ENCODE measurements at regions not wholly inside any gene's neighbourhood (a gene's known extent, or its start where the extent isn't known, plus 50 kb on each side); places are given as distances from the start of the nearest gene placed in this dataset.

GRCh38 chr5:166509085-166509484 is 1782.4 kb upstream of the WWC1 start:
- H3K4me3 ChIP-seq (ENCODE audit: insufficient read depth, low read length): no peak overlapping the region
- no peaks in the 10 kb centered on the region for H3K4me1 ChIP-seq (ENCODE audit: insufficient read depth, low read length)
- H3K36me3 ChIP-seq (ENCODE audit: insufficient read depth, low read length): no peaks in the 10 kb centered on the region
- H3K9me3 ChIP-seq (ENCODE audit: low read depth, low read length): no peaks in the 10 kb centered on the region
- H2AFZ ChIP-seq (ENCODE audit: low read length): no peak overlapping the region
- H3K27ac ChIP-seq (ENCODE audit: low read depth, low read length): no peak overlapping the region
- H4K20me1 ChIP-seq (ENCODE audit: insufficient read depth, low read length): no peaks in the 10 kb centered on the region
- H3K79me2 ChIP-seq (ENCODE audit: insufficient read depth, low read length): no peaks in the 10 kb centered on the region
- H3K27me3 ChIP-seq (ENCODE audit: insufficient read depth, low read length): no peaks in the 10 kb centered on the region
- no peak for TF ChIP-seq CTCF (IDR thresholded peaks at IDR 0.05; ENCODE audit: extremely low read depth, low read depth, low read length)
- no peak for DNase-seq (ENCODE audit: insufficient read length, low spot score, missing footprints)
- no peak overlapping the region for H3K4me2 ChIP-seq (ENCODE audit: insufficient read depth, low read length)

- Histone ChIP-seq H3K36me3 (ENCODE audit: insufficient read depth, low read length) (no peaks in the 10 kb centered on the region), H3K79me2 (ENCODE audit: insufficient read depth, low read length) (no peaks in the 10 kb centered on the region), H3K4me1 (ENCODE audit: insufficient read depth, low read length) (no peaks in the 10 kb centered on the region), H3K4me2 (ENCODE audit: insufficient read depth, low read length) (no peak overlapping the region), H3K27me3 (ENCODE audit: insufficient read depth, low read length) (no peaks in the 10 kb centered on the region), H2AFZ (ENCODE audit: low read length) (no peak overlapping the region), H4K20me1 (ENCODE audit: insufficient read depth, low read length) (no peaks in the 10 kb centered on the region), H3K4me3 (ENCODE audit: insufficient read depth, low read length) (no peak overlapping the region), H3K9me3 (ENCODE audit: low read depth, low read length) (no peaks in the 10 kb centered on the region), H3K27ac (ENCODE audit: low read depth, low read length) (no peak overlapping the region)
- no peak for TF ChIP-seq CTCF (IDR thresholded peaks at IDR 0.05; ENCODE audit: extremely low read depth, low read depth, low read length)
- DNase-seq (ENCODE audit: insufficient read length, low spot score, missing footprints): no peak
Observed at GRCh38 chr5:166517976-166518375, 1773.5 kb upstream of the WWC1 start.

GRCh38 chr5:166523206-166523605 is 1768.2 kb upstream of the WWC1 start:
- no peak for DNase-seq (ENCODE audit: insufficient read length, low spot score, missing footprints)
- H4K20me1 ChIP-seq (ENCODE audit: insufficient read depth, low read length): no peaks in the 10 kb centered on the region
- H2AFZ ChIP-seq (ENCODE audit: low read length): no peak overlapping the region
- no peaks in the 10 kb centered on the region for H3K36me3 ChIP-seq (ENCODE audit: insufficient read depth, low read length)
- H3K9me3 ChIP-seq (ENCODE audit: low read depth, low read length): no peaks in the 10 kb centered on the region
- H3K4me3 ChIP-seq (ENCODE audit: insufficient read depth, low read length): no peak overlapping the region
- no peaks in the 10 kb centered on the region for H3K4me1 ChIP-seq (ENCODE audit: insufficient read depth, low read length)
- no peaks in the 10 kb centered on the region for H3K27me3 ChIP-seq (ENCODE audit: insufficient read depth, low read length)
- H3K4me2 ChIP-seq (ENCODE audit: insufficient read depth, low read length): no peak overlapping the region
- TF ChIP-seq CTCF (IDR thresholded peaks at IDR 0.05; ENCODE audit: extremely low read depth, low read depth, low read length): no peak
- no peaks in the 10 kb centered on the region for H3K79me2 ChIP-seq (ENCODE audit: insufficient read depth, low read length)
- no peak overlapping the region for H3K27ac ChIP-seq (ENCODE audit: low read depth, low read length)

DNA sequence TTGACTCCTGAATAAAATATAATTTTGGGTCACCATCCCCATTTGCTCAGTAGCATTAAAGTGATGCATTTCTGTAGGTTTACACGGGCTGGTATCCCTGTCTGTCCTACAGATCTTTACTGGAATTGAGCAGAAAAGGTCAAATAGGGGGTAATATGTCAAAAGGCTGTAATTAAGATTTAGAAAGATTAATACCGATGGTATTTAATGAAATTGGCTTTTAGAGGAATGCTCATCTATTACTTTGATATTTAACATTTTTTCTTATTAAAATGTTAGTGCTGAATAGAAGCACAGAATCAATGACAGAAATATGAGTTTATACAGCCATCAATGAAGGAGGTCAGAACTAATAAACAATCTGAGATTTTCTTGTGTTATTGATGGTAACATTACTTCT is 1762.2 kb upstream of the WWC1 start:
- Histone ChIP-seq H3K27ac (ENCODE audit: low read depth, low read length) (no peak overlapping the region), H3K79me2 (ENCODE audit: insufficient read depth, low read length) (no peaks in the 10 kb centered on the region), H4K20me1 (ENCODE audit: insufficient read depth, low read length) (no peaks in the 10 kb centered on the region), H3K9me3 (ENCODE audit: low read depth, low read length) (no peaks in the 10 kb centered on the region), H3K27me3 (ENCODE audit: insufficient read depth, low read length) (no peaks in the 10 kb centered on the region), H3K4me1 (ENCODE audit: insufficient read depth, low read length) (no peaks in the 10 kb centered on the region), H3K4me3 (ENCODE audit: insufficient read depth, low read length) (no peak overlapping the region), H2AFZ (ENCODE audit: low read length) (no peak overlapping the region), H3K36me3 (ENCODE audit: insufficient read depth, low read length) (no peaks in the 10 kb centered on the region), H3K4me2 (ENCODE audit: insufficient read depth, low read length) (no peak overlapping the region)
- no peak for TF ChIP-seq CTCF (IDR thresholded peaks at IDR 0.05; ENCODE audit: extremely low read depth, low read depth, low read length)
- no peak for DNase-seq (ENCODE audit: insufficient read length, low spot score, missing footprints)
